Neutrophil (primary cell): ENCODE measurements at regions not wholly inside any gene's neighbourhood (a gene's known extent, or its start where the extent isn't known, plus 50 kb on each side); places are given as distances from the start of the nearest gene placed in this dataset.
"Not testable (repeated sequence)": the region's sequence is repeated elsewhere in the genome, so short reads cannot be mapped to it uniquely, and the experiment has no call there.

Experiments
- H3K27ac ChIP-seq: fragments of 200-600 bp; sonication (generic); 2 replicates; pipeline ENCODE4 v1.5.1; 2016; ENCODE audit warnings: mild to moderate bottlenecking, moderate library complexity
- H3K27me3 ChIP-seq: fragments of 200-600 bp; sonication (generic); 2 replicates; pipeline ENCODE4 v1.6.0; 2016; ENCODE audit warnings: mild to moderate bottlenecking
- H3K36me3 ChIP-seq: fragments of 200-600 bp; sonication (generic); 2 replicates; pipeline ENCODE4 v1.5.1; 2017
- H3K4me1 ChIP-seq, 2 experiments: fragments of 200-600 bp in 1 of 2; sonication (generic) in 1 of 2; 1 replicate in 1 of 2; 2 replicates in 1 of 2; pipeline versions ENCODE4 v1.5.1 to v1.6.1; 2013 to 2016; ENCODE audit warnings: low read depth in 1 of 2, low read length in 1 of 2, mild to moderate bottlenecking in 1 of 2, moderate library complexity in 1 of 2; ENCODE audit not compliant: control insufficient read depth in 1 of 2, insufficient read depth in 1 of 2
- H3K4me3 ChIP-seq, 2 experiments: fragments of 200-600 bp in 1 of 2; sonication (generic) in 1 of 2; 1 replicate in 1 of 2; 2 replicates in 1 of 2; pipeline ENCODE4 v1.5.1; 2013 to 2016; ENCODE audit warnings: low read depth in 1 of 2, low read length in 1 of 2, mild to moderate bottlenecking in 1 of 2, moderate library complexity in 1 of 2
- H3K9me3 ChIP-seq: fragments of 200-600 bp; sonication (generic); 2 replicates; pipeline ENCODE4 v1.5.1; 2016
- TF ChIP-seq, protein P1 (sequence below): fragments of 200-600 bp; sonication (generic); IDR thresholded peaks from 2 replicates; pipeline ENCODE4 v1.5.1; 2016; ENCODE audit warnings: antibody characterized with exemption

DNA sequence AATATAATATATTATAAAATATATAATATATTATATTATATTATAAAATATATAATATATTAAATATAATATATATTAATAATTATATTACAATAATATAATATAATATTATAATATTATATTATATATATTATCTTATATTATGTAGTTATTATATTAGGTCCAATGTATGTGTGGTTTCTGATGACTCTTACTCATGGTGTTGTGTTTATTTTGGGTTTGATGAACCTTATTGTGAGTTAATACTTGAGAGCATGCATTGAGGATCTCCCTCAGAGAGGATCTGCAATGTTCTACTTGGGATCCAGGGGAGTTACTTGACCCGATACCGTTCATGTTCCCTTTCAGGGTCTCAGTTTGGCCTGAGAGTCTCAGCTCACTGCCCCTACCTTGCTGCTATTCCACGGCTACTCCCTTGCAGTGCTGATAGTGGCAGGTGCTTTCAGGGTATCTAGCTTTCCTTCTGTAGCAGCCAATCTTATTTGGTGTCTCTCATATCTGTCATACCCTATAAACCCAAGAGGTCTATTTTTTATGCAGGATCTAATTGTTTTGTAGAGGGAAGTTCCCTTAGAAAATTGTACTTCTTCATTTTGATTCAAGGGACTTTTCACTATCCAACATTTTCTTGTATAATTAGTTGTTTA lies 89.1 kb upstream of the ZDHHC17 start:
- no peaks in the 10 kb centered on the region for H3K4me1 ChIP-seq
- H3K36me3 ChIP-seq, result no peaks in the 10 kb centered on the region
- no peak overlapping the region for H3K27ac ChIP-seq
- H3K9me3 ChIP-seq, result no peaks in the 10 kb centered on the region
- H3K4me3 ChIP-seq, result no peak overlapping the region
- TF ChIP-seq, protein P1, sequence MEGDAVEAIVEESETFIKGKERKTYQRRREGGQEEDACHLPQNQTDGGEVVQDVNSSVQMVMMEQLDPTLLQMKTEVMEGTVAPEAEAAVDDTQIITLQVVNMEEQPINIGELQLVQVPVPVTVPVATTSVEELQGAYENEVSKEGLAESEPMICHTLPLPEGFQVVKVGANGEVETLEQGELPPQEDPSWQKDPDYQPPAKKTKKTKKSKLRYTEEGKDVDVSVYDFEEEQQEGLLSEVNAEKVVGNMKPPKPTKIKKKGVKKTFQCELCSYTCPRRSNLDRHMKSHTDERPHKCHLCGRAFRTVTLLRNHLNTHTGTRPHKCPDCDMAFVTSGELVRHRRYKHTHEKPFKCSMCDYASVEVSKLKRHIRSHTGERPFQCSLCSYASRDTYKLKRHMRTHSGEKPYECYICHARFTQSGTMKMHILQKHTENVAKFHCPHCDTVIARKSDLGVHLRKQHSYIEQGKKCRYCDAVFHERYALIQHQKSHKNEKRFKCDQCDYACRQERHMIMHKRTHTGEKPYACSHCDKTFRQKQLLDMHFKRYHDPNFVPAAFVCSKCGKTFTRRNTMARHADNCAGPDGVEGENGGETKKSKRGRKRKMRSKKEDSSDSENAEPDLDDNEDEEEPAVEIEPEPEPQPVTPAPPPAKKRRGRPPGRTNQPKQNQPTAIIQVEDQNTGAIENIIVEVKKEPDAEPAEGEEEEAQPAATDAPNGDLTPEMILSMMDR, result no peak
- no peaks in the 10 kb centered on the region for H3K27me3 ChIP-seq

- not testable (repeated sequence) for H3K9me3 ChIP-seq, H3K4me3 ChIP-seq, H3K27ac ChIP-seq, H3K27me3 ChIP-seq, H3K36me3 ChIP-seq, H3K4me1 ChIP-seq
Observed at GRCh38 chr12:76676261-76676660, 87.7 kb upstream of the ZDHHC17 start.

GRCh38 chr12:76678992-76679391 lies 84.9 kb upstream of the ZDHHC17 start:
- Histone ChIP-seq H3K36me3 (no peaks in the 10 kb centered on the region), H3K4me3 (no peak overlapping the region), H3K27me3 (no peaks in the 10 kb centered on the region), H3K9me3 (no peaks in the 10 kb centered on the region), H3K27ac (no peak overlapping the region), H3K4me1 (no peaks in the 10 kb centered on the region)
- TF ChIP-seq, protein P1, result no peak

DNA sequence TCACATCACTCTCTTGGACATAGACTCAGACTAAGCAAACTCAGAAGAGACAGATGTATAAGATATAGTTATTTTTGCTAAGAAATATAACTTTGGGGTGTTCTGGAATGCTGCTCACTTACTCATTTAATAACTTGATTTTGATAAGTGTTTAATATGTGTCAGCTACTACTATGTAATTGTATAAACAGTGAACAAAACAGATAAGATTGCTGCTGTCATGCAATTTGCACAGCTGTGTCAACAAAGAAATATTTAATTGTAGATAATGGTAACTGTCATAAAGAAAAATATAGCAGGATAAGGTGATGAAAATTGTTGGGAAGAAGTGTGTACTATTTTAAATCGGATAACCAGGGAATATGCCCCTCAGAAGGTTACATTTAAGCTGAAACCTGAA lies 84.1 kb upstream of the ZDHHC17 start:
- TF ChIP-seq, protein P1, result no peak
- no peaks in the 10 kb centered on the region for H3K36me3 ChIP-seq
- no peaks in the 10 kb centered on the region for H3K27me3 ChIP-seq
- H3K4me1 ChIP-seq, result peaks cover under 1 to 2% of the 10 kb centered on the region in 2 experiments
- H3K4me3 ChIP-seq, result no peak overlapping the region
- no peak overlapping the region for H3K27ac ChIP-seq
- H3K9me3 ChIP-seq, result no peaks in the 10 kb centered on the region

DNA sequence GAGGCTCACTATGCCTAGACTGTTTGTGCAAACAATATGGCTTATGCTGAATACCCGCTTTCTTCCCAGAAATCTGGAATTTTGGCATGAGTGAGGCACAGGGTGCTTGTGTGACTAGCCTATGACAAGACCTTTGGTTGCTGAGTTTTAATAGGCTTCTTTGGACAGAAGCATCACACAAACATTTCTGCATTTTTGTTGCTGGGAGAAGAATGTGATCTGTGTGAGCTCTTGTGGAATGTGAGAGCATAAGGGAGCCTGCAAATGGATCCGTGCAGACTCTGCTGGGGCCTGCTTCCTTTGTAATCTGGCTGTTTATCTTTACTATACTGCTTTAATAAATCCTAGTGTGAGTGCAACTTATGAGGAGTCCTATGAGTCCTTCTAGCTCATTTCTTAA lies 83.0 kb upstream of the ZDHHC17 start:
- H3K4me1 ChIP-seq, result peaks cover 7 to 9% of the 10 kb centered on the region in 2 experiments
- TF ChIP-seq, protein P1, result no peak
- H3K36me3 ChIP-seq, result no peaks in the 10 kb centered on the region
- H3K9me3 ChIP-seq, result no peaks in the 10 kb centered on the region
- no peak overlapping the region for H3K4me3 ChIP-seq
- H3K27ac ChIP-seq, result no peak overlapping the region
- no peaks in the 10 kb centered on the region for H3K27me3 ChIP-seq

DNA sequence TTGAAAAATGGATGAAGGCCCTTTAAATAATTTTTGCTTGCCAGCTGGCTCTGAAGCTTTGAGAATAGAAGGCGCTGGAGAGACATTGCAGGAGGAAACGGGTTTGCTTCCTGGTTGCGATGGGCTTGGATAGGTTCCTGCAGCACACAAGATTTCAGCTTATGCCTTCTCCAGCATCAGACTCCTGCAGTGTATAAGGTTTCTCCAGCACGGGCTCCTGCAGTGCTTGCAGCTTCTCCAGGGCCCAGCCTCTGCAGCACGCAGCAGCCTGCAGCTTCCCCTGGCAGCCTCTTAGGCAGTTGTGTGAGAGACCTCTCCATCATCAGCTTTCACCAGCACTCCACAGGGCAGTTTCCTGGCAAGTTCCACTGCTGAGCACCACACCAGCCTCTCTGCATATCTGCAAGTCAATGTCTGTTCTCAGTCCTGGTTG lies 78.7 kb upstream of the ZDHHC17 start:
- Histone ChIP-seq H3K9me3 (no peaks in the 10 kb centered on the region), H3K27ac (peak overlapping the region; percentile 34), H3K4me3 (no peak overlapping the region), H3K36me3 (no peaks in the 10 kb centered on the region), H3K27me3 (no peaks in the 10 kb centered on the region), H3K4me1 (peaks cover 23 to 27% of the 10 kb centered on the region in 2 experiments)
- TF ChIP-seq, protein P1, result no peak
